ENCODE measurements at regions not wholly inside any gene's neighbourhood (a gene's known extent, or its start where the extent isn't known, plus 50 kb on each side); places are given as distances from the start of the nearest gene placed in this dataset.

DNA sequence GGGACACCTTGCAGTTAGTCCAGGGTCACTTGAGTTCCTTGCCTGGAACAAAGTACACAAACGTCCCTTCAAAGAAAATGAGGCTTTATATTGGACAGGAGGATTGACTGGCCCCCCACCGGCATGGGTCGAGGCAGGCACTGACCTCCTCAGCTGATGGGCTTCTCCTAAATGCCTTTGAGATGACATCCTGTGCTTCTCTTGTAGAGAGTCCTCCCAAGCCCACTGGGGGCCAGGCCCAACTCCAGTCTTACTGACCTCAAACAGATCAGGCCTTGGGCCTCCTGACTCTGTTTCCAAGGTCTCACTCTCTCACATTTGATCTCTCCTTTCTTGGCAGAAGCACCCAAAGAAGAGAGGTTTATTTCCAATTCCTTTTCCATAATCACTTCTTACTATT, 516.1 kb downstream of the MCTP2 start:
- no peak for TF ChIP-seq EZH2 (optimal IDR thresholded peaks at IDR 0.05; ENCODE audit: low read depth, low read length)
- no peak for TF ChIP-seq EZH2phosphoT487 (IDR thresholded peaks at IDR 0.05; ENCODE audit: low read length)

Data from MM.1S (cell line).